Stimulated activated CD4-positive, alpha-beta T cell treated with anti-CD3 and anti-CD28 coated beads, Interleukin-4, amount 100 ng/mL, for 1 hour (primary cell): ENCODE measurements at regions not wholly inside any gene's neighbourhood (a gene's known extent, or its start where the extent isn't known, plus 50 kb on each side); places are given as distances from the start of the nearest gene placed in this dataset.

Source experiments
- DNase-seq: peaks from one replicate; pipeline ENCODE4 v3.0.0-alpha.2; 2020

DNA sequence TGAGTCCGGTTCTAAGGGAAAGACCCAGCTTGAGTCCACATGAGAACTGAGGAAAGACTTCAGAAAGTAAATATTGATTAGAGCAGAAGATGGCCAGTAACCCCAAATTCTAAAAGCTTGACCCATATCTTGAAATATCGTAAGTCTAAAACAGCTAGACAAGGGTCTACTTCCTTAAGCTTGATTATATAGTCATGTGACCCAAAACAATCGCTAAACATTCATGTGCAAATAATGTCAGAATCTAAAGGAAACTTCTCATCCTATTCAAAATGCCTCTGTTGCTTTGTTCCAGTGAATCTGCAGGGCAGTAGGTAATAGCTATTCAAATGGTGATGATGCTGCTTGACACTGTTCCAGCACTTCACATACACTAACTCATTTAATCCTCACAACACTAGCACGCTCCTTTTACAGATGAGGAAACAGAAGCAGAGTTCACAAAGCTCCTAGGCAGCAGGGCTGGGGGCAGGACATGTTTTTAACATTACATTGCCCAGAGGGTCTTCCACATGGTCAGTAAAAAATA is 52.6 kb downstream of the TCF20 start:
- no peak for DNase-seq

DNA sequence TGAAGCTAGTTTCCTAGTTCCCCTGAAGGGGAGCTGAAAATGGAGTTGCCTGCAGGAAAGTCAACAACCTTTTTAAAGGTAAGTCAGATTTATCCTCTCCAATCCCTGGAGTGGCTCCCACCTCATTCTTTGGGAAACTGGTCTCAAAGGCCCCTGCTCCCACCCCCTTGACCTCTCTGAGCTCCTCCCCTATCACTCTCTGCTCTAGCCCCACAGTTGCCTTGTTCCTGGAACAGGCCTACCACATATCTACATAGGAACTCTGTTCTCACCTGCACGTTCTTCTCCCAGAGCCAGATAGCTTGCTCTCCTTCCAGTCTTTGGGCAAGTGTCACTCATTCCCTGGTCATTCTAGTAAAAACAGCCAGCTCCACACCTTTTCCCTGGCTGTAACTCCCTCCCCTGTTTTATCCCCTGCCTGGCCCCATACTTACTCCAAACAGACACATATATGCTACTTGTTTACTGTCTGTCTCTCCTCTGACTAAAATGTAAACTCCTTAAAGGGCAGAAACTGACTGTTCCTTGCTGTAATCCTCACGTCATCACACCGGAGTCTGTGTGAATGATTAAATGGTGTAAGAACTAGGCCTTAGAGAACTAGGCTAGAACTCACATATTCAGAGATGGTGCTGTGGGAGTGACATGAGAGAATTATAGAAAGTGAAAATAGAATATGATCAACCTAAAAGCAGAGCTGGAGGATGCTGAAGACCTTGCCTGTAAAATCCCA is 53.3 kb downstream of the TCF20 start:
- DNase-seq, result no peak

DNA sequence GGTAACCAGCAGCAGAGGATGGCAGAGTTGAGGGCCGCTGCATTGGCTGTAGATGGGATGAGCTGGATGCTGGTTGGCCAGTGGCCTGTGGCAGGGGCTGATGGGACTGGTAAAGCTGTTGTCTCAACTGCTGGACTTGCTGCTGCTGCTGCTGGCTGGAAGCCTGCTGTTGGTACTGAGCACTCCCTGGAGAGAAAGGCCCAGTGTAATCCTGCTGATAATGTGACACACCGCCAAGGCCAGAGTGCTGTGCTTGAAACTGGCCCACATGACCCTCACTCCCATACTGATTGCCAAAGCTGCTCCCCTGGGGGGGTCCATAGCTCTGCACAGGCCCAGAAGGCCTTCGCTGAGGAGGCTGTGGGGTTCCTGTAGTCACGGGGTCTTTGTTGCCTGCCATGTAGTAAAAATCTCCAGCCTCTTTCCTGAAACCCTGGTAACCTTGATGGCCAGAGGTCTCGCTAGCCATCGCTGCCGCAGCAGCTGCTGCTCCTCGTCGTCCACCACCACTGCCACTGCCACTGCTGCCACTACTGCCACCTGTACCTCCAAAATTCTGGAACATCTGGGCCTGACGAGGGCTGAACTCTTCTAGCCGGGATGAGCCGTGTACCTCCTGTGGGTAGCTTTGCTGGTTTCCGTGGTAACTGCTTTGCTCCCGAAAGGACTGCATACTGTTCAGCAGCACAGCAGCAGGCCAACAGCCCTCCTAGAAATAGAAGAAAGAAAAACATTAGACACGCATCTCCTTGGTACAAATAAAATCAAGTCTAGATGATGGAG is 55.6 kb downstream of the TCF20 start:
- no peak for DNase-seq

DNA sequence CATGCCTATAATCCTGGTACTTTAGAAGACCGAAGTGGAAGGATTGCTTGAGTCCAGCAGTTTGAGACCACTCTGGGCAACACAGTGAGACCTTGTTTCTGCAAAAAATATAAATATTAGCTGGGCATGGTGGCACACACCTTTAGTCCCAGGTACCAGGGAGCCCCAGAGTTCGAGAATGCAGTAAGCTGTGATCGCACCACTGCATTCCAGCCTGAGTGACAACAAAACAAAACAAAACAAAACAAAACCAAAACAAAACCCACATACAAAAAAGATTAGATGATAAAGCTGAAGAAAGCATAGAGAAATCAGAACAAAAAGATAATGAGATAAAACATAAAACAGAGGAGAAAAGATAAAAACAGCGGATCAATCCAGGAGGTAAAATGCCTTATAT is 62.1 kb downstream of the TCF20 start:
- no peak for DNase-seq

DNA sequence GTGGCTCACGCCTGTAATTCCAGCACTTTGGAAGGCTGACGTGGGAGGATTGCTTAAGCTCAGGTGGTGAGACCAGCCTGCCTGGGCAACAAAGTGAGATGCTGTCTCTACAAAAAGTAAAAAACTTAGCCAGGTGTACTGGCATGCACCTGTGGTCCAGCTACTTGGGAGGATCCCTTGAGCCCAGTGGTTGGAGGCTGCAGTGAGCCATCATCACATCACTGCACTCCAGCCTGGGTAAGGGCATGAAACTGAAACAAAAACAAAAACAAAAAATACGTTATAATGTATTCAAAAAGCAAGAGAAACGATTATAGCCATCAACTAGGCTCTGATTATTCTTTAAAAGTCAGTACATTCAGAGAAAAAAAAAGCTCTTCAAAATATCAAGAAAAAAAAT is 62.5 kb downstream of the TCF20 start:
- DNase-seq, result no peak

DNA sequence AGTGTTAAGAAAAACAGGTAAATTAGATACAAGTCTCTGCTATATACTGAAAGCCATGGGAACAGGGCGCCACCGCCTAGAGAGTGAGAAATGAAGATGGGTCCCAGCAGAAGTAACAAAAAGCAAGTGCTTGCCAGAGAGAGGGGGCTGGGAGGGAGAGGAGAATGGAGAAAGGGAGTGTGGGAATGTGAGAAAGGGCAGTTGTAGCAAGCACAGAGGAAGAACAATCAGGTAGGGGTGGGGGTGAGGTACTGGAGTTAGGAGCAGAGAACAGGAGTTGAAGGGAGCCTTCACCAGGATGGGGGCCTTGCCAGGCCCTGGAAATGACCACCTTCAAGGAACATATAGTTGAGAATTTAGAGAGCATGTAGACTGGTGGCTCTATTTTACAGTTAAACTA is 66.8 kb downstream of the TCF20 start:
- DNase-seq, result no peak

DNA sequence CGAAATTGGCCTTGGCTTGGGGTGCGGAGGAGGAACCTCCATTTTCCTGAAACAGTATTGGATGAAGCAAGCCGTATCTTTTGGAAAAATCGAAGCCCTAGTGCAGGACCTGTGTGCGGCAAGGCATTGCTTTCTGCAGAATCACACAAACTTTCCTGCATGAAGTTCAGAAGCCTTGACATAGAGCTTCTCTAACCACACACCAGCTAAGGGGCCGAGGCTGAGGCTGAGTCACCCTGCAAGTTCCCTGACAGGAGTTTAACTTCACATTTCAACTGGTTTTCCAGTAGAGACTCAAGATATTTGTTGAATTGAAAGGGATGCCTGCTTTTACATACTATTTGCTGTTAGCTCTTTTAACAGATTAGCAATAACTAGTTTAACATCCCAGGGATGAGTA is 67.8 kb downstream of the TCF20 start:
- DNase-seq, result peak; percentile 57

DNA sequence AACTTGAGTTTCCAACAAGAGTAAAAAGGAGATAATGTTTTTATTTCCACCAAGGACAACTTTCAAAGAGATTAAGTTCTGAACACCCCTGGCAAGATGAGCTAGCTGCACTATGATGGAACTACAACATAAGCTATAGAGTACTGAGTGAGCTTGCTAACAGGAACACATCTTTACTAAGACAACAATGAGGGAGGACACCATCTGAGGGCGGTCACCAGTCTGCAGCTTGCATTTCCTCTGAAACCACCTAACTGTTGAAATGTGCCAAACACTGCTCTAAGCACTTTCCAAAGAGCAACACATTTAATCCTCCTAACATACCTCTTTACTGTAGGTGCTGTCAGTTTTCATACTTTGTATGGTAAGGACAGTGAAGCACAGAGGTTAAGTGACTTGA is 68.4 kb downstream of the TCF20 start:
- no peak for DNase-seq

DNA sequence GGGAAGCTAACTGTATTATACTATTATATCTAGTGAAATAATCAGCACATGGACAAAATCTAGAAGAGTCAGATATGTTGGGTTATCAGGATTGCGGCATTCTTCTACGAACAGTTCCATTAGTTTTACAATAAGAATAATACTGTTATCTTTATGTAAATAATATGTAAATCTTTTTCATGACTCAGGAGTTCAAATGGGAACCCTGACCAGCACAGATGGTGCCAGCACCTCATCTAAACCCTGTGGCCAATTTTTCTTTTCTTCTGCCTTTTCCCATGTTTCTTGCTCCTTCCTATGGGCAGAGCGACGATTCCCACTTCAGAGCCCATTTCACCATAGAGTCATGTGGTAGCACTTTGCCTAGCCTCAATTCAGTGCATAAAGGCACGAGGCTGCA is 68.4 kb upstream of the CYP2D6 start:
- no peak for DNase-seq

DNA sequence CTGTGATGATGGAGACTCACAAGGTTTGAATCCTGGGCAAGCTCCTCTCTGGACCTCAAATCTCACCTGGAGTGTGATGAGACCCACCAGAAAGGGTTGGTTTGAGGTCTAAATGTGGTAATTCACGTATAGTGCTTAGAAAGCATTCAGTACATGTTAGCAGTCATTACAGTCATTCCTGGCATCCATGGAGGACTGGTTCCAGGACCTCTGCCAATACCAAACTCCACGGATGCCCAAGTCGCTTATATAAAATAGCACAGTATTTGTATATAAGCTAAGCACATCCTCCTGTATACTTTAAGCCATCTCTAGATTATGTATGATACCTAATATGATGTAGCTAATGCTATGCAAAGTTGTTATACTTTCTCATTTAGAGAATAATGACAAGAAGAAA is 67.6 kb upstream of the CYP2D6 start:
- no peak for DNase-seq

DNA sequence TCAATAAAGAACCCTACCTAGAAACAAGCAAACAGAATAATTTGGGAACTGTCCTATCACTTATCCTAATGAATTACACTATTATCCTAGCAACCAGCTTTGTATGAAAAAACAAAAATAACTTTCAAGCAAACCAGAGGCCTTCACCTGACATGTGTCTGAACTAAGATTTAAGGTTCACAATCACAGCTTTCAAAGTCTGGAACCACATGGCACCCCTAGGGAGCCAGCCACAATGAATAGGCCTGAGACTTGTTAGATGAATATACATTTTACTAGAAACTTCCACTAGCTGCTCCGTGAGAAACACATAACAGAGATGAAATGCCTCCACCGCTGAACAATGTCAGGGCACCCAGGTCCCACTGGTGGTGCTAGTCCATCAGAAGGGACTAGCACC is 65.8 kb upstream of the CYP2D6 start:
- no peak for DNase-seq

DNA sequence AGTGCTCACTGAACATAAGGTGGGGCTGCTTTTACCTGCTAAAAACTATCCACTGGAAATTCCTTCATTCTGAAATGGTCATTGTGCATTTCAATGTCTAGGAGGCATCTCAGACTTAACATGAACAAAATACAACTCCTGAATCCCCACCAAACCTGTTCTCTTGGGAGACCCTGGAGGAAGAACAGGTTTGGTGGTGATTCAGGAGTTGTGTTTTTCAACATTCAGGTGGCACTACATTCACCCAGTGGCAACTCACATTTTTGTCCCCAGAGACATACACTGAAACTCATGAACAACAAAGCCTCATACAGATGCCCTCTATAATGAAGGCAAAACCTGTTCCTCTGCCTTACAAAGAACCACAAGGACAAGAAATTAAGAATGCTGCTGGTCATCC is 64.3 kb upstream of the CYP2D6 start:
- DNase-seq, result no peak

DNA sequence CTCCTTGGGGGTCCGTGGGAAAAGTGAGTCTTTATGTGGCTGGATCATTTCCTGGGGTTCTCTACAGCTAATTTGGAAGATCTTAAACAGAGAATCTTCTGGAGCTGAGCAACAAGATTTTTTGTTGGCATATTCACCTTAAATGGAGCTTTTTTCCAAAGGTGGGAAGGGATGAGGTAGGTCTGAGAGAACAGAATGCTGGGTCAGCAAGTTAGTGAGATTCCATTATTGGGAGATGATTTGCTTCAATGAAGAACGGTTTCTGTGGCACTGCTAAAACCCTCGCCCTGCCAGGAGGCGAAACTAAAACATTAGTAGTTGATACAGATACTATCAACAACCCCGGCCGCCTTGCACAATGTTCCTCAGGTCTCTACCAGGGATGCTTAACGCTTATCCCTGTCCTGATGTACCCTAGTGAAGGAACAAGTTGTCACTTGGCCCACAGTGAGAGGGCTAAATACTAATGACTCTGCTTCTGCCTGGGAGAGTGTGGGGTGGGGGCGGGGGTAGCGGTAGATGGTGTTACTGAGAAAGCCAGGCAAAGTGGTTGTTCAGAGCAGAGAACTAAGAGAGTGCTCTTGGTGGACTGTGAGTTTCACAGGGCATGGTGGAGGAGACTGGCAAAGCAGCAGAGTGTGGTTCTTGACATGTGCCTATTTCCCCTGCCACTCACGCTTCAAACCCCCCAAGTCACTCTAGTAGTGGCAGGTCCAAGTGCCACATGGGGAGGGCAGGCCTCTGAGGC is 63.7 kb upstream of the CYP2D6 start:
- no peak for DNase-seq

DNA sequence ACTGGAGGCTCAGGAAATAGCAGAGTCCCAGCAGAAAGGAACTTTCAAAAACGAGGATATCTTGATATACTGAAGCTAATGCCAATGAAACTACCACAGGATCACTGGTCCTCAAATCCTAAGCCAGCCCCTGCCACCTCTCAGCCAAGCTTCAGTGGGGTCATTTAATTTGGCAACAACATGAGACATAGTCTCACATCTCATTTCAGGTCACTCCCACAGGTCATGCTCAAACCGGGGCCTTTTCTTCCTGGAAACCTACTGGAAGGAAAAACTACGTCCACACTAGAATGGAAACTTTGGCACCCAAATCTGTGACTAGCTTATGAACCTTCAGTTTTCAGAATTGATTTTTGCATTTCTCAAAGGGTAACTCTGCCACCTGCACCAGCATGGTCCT is 61.9 kb upstream of the CYP2D6 start:
- DNase-seq, result no peak

DNA sequence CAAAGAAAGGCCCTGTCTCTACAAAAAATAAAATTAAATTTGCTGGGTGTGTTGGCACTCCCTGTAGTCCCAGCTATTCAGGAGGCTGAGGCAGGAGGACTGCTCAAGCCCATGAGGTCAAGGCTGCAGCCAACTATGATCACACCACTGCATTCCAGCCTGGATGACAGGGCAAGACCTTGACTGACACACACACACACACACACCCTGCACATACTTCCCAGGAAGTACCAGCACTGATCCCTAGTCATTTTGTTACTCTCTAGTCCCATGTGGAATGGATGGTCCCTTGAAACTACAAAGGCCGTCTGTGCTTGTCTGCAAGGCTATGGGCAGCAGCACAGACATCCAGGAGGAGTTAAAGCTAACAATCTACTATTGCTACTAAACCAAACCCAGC is 59.7 kb upstream of the CYP2D6 start:
- DNase-seq, result no peak

DNA sequence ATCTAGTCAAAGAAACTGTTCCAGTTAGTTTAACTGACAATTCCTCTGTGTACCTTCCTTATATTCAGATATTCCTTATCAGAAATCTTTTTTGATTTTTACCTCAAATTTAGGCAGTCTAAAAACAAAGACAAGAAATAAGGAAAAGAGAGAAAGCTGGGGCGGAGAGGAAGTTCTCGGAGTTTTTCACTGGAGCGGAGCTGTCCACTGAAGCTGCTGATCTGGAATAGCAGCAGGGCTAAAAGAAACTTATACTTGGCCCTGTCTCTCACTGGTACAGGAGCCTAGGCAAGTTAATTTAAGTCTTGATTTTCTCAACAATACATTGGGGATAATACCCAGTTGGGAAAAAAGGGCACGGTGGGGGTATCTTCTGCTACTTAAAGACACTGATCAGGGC is 59.2 kb upstream of the CYP2D6 start:
- DNase-seq, result no peak

DNA sequence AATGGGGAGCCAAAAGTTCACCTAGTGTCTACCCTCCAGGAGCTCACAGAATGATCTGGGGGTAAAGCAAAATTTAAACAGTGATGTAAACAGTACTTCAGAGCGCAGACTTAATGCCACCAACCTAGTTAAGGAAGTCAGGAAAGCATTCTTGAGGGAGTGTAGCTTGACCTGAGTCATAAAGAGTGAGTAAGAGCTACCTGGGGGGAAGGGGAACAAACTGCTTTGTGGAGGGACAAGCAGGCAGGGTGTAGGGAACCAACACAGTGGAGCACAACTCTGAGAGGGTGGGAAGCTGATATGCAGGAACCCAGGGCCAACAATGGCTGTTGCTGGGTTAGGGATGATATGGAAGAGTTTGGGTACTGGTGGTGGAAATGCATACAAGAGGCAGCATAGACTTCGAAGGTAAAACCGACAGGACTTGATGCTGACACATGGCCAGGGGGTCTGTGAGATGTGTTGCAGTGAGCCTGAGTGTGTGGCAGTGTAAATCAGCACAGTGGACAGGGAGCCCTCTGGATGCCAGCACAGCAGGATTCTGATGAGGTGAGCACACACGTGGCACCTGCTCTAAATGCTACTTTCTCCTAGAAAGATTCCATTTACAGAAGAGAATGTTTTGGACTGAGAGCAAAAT is 58.3 kb upstream of the CYP2D6 start:
- DNase-seq, result no peak

DNA sequence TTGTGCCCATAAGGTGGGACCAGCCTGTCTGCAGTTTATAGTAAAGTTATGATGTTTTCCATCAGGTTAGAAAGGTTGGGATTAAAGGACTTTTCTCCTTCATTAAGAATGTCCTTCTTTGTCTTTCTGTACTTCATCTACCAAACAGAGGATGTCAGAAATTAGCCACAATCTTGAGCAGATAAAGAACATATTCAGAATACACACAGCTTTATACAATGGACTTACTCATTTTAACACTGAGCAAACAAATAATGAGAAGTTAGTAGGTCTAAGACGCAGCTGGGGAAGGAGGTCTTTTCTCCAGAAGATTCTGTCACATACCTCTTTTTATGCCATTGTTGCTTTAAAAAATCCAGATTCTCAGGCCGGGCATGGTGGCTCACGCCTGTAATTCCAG is 57.0 kb upstream of the CYP2D6 start:
- DNase-seq, result no peak

DNA sequence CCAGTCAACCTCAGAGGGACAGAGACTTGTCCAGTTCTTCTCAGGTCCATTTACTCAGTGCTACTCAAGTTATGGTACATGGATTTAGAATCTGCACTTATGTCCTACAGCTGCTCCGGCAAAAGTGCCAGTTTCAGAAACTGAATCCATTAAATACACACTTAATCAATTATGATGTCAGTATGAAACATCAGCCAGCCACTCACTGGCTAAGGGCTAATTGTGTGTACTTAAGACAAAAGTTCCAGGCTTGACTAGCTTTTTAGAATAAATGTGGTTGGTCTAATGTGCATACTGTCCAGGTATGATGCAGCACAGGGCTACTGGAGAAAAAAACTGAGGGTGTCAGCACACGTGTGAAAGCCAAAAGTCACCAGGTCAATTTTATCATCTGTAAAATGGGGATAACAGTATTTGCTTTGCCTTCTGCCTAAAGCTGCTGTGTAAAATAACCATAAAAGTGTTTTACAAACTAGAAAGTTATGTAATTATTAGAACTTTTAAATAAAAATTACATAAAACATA is 55.4 kb upstream of the CYP2D6 start:
- DNase-seq, result no peak

DNA sequence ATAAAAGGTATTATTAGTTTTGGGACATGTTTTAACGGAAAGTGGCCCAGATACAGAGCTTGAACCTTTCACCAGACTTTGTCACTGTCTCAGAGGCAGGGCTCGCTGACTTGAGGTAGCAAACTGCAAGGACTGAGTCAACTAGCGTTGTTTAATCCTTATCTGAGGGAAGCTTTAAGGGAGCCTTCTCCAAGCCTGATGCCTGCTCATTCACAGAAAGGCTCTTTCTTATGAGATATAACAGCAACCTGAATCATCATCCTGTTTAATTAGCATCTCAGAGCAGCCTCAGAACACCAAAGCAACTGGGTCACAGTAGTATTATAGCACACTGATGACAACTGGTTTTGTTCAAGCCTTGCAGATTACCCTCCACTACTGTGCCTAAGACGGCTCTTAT is 54.2 kb upstream of the CYP2D6 start:
- no peak for DNase-seq

DNA sequence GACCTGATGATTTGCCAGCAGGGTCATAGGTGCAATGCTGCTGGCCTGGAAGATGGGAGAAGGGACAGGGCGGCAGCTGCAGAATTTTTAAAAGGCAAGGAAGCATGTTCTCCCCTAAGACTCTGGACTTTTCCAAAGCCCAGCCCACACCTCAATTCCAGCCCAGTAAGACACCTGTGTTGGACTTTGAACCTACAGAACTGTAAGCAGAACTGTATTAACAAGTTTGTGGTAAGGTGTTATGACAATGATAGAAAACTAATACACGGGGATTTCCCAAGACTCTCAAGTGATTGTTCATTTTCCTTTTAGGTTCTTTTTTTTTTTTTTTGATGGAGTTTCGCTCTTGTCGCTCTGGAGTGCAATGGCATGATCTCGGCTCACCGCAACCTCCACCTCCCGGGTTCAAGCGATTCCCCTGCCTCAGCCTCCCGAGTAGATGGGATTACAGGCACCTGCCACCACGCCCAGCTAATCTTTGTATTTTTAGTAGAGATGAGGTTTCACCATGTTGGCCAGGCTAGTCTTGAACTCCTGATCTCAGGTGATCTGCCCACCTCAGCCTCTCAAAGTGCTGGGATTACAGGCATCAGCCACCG is 53.0 kb upstream of the CYP2D6 start:
- DNase-seq, result peak; percentile 16

DNA sequence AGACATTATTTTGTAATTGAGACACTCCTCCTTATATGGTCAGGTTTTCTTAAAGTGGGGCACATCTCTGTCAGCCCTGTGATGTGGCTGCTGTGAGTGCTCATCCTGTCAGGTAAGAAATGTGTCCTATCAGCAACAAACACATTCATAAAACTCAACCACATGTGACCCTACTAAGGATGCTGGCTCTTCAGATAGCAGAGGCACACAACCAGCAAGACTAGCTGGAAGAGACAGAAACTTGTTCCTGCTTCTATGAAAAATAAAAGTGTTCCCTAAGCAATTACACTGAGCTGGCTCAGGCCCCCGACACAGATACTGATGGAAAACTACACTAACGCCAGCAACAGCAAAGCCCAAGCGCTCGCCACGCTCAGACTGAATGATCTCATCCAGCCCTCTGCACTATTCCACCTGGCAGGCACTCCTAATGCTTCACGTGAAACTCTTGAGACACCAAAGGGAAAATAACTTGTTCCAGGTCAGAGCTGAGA is 49.8 kb upstream of the CYP2D6 start:
- DNase-seq, result peak; percentile 30
